ENCODE measurements at regions not wholly inside any gene's neighbourhood (a gene's known extent, or its start where the extent isn't known, plus 50 kb on each side); places are given as distances from the start of the nearest gene placed in this dataset.

- no peaks in the 10 kb centered on the region for H3K4me1 ChIP-seq
- H3K4me3 ChIP-seq: no peak overlapping the region
- H3K9me3 ChIP-seq: no peaks in the 10 kb centered on the region
- H3K36me3 ChIP-seq: no peaks in the 10 kb centered on the region
- H3K27ac ChIP-seq: no peak overlapping the region
- TF ChIP-seq POLR2AphosphoS5 (IDR thresholded peaks at IDR 0.05) (no peak), POLR2A (IDR thresholded peaks at IDR 0.05) (no peak), CTCF (IDR thresholded peaks at IDR 0.05) (no peak), EP300 (IDR thresholded peaks at IDR 0.05) (no peak)
- no peak for ATAC-seq
- H3K27me3 ChIP-seq: no peaks in the 10 kb centered on the region
Observed at GRCh38 chr21:27681038-27681437, 714.1 kb upstream of the ADAMTS5 start.

GRCh38 chr21:27680181-27680580, 713.3 kb upstream of the ADAMTS5 start:
- H3K27me3 ChIP-seq: no peaks in the 10 kb centered on the region
- H3K9me3 ChIP-seq: no peaks in the 10 kb centered on the region
- H3K27ac ChIP-seq: no peak overlapping the region
- no peaks in the 10 kb centered on the region for H3K36me3 ChIP-seq
- no peaks in the 10 kb centered on the region for H3K4me1 ChIP-seq
- no peak for TF ChIP-seq CTCF (IDR thresholded peaks at IDR 0.05)
- no peak overlapping the region for H3K4me3 ChIP-seq
- ATAC-seq: no peak

DNA sequence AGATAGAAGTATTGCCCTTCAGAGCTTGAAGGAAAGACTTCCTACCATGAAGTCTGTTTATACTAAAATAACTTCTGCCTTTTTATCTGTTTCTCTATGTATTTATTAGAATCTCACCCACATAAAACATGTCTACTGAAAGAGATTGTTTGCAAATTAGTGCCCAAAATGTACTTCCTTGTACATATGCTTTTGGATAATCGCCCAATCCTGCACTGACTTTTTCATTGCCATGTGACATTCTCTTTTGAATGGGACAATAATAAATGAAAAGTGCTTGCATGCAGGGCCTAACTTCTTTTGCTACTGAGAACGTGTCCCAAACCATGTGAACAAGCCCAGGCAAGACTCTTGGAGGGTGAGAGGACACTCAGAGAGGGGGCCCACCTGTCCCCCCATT, 711.6 kb upstream of the ADAMTS5 start:
- ATAC-seq: no peak

DNA sequence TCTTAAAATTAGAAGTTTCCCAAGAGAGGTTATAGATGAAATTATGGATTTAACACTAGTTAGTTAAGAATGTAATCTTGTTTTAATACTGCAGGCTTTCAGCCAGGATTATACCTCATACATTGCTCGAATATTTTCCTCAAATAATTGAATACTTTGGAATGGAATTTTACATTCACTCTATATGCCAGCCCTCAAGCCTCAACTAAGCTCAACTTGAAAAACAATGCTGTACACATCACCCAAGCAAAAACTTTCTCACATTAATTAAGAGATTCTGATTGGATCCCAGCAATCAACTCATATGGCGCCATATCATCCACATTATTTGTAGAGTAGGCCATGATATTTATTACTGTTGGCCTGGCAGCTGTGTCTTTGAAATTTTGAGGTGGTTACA, 710.7 kb upstream of the ADAMTS5 start:
- H3K4me1 ChIP-seq: no peaks in the 10 kb centered on the region
- H3K27me3 ChIP-seq: no peaks in the 10 kb centered on the region
- 42 to 46% methylated on average over 2 of the region's 2 CpGs for WGBS, 2 donors (ENCODE audit: low coverage in 1 of 2)
- TF ChIP-seq CTCF (IDR thresholded peaks at IDR 0.05) (no peak), POLR2A (IDR thresholded peaks at IDR 0.05) (no peak), POLR2AphosphoS5 (IDR thresholded peaks at IDR 0.05) (no peak), EP300 (IDR thresholded peaks at IDR 0.05) (no peak)
- no peaks in the 10 kb centered on the region for H3K9me3 ChIP-seq
- no peak overlapping the region for H3K27ac ChIP-seq
- ATAC-seq: no peak
- H3K36me3 ChIP-seq: no peaks in the 10 kb centered on the region
- H3K4me3 ChIP-seq: no peak overlapping the region

More for the DNA sequence above, 711.6 kb upstream of the ADAMTS5 start:
- Histone ChIP-seq H3K36me3 (no peaks in the 10 kb centered on the region), H3K27ac (no peak overlapping the region), H3K4me1 (no peaks in the 10 kb centered on the region), H3K27me3 (no peaks in the 10 kb centered on the region), H3K4me3 (no peak overlapping the region), H3K9me3 (no peaks in the 10 kb centered on the region)
- WGBS, 2 donors (ENCODE audit: low coverage in 1 of 2): 100% methylated on average over 1 of the region's 2 CpGs
- TF ChIP-seq EP300 (IDR thresholded peaks at IDR 0.05) (no peak), CTCF (IDR thresholded peaks at IDR 0.05) (no peak), POLR2AphosphoS5 (IDR thresholded peaks at IDR 0.05) (no peak)

DNA sequence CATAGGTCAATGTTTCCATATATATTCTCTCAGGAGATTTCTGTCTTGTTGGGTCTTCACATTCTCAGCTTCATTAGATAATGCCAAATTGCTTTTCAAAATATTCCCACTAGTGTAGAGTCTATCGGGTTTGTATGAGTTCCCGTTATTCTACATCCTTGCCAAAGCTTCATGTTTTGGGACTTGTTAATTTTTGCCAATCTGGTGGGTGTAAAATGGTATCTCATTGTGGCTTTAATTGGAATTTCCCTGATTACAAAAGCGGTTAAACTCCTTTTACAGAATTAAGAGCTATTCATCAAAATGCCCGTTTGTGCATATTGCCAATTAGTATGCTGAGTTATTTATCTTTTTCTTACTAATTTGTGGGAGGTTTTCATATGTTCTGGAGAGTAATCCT, 708.4 kb upstream of the ADAMTS5 start:
- no peak overlapping the region for H3K4me3 ChIP-seq
- no peak overlapping the region for H3K27ac ChIP-seq
- no peak for ATAC-seq
- H3K4me1 ChIP-seq: no peaks in the 10 kb centered on the region
- no peaks in the 10 kb centered on the region for H3K9me3 ChIP-seq
- TF ChIP-seq EP300 (IDR thresholded peaks at IDR 0.05): no peak
- no peak for TF ChIP-seq POLR2AphosphoS5 (IDR thresholded peaks at IDR 0.05)
- TF ChIP-seq POLR2A (IDR thresholded peaks at IDR 0.05): no peak
- no peak for TF ChIP-seq CTCF (IDR thresholded peaks at IDR 0.05)
- no peaks in the 10 kb centered on the region for H3K27me3 ChIP-seq
- 80 to 86% methylated on average over 4 of the region's 4 CpGs for WGBS, 2 donors (ENCODE audit: low coverage in 1 of 2)
- no peaks in the 10 kb centered on the region for H3K36me3 ChIP-seq
